Activated naive CD4-positive, alpha-beta T cell treated with anti-CD3 and anti-CD28 coated beads, Interleukin-2, amount 10 ng/mL, durations not matched to agents 7 days and 5 days (primary cell): ENCODE measurements at regions not wholly inside any gene's neighbourhood (a gene's known extent, or its start where the extent isn't known, plus 50 kb on each side); places are given as distances from the start of the nearest gene placed in this dataset.
"Not testable (repeated sequence)": the region's sequence is repeated elsewhere in the genome, so short reads cannot be mapped to it uniquely, and the experiment has no call there.

ENCODE experiments used
- CTCF ChIA-PET: fragments of 350-600 bp; sonication (Branson Sonifier 250); formaldehyde crosslinking; loops from one replicate; lab custom pipeline; 2021; ENCODE audit warnings: antibody characterized with exemption; lab: Charles Lee
- DNase-seq: peaks from one replicate; pipeline ENCODE4 v3.0.0-alpha.2; 2020
- H3K27ac Mint-ChIP-seq: one replicate; pipeline ENCODE4 v1.8.0; 2021; ENCODE audit warnings: mild to moderate bottlenecking, moderate library complexity, mixed read lengths
- H3K27me3 Mint-ChIP-seq: one replicate; pipeline ENCODE4 v1.8.0; 2021; ENCODE audit warnings: mild to moderate bottlenecking, mixed read lengths
- H3K36me3 Mint-ChIP-seq: one replicate; pipeline ENCODE4 v1.8.0; 2021; ENCODE audit warnings: mixed read lengths
- H3K4me1 Mint-ChIP-seq: one replicate; pipeline ENCODE4 v1.8.0; 2021; ENCODE audit warnings: mixed read lengths
- H3K4me3 Mint-ChIP-seq: one replicate; pipeline ENCODE4 v1.8.0; 2021; ENCODE audit warnings: mild to moderate bottlenecking, moderate library complexity, mixed read lengths
- H3K9me3 Mint-ChIP-seq: one replicate; pipeline ENCODE4 v1.8.0; 2021; ENCODE audit warnings: mixed read lengths

DNA sequence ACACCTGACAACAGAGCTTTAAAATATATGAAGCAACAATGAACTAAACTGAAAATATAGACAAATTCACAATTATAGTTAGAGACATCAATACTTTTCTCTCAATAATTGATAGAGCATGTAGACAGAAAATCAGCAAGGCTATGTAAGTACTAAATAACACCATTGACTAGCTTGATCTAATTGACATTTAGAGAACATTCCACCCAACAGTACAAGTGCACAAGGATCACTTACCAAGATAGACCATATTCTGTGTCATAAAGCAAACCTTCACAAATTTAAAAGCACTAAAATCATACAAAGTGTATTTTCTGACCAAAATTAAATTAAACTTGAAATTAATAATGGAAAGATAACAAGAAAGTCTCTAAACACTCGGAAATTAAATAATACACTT, 562.5 kb downstream of the INSC start:
- CTCF ChIA-PET, result no interaction called here

DNA sequence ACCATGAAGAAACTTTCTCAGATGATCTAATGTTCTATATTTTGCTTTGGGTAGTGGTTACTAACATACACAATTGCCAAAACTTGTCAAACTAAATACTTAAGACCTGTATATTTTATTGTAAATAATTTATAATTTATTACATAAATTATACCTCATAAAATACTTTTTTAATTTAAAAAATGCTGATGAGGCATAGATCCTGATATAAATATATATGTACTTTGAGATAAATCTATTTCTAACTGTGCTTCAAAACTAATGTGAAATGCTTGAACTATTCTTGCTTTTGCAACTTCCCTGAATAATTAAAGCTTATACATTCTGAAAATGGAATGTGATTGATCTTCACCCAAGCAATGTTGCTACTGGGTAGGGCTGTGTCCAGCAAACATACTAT, 568.8 kb downstream of the INSC start:
- no peaks in the 10 kb centered on the region for H3K9me3 Mint-ChIP-seq
- no peaks in the 10 kb centered on the region for H3K27me3 Mint-ChIP-seq
- no peak overlapping the region for H3K4me3 Mint-ChIP-seq
- DNase-seq, result no peak
- H3K4me1 Mint-ChIP-seq, result no peaks in the 10 kb centered on the region
- H3K36me3 Mint-ChIP-seq, result no peaks in the 10 kb centered on the region
- CTCF ChIA-PET, result no interaction called here
- no peak overlapping the region for H3K27ac Mint-ChIP-seq

More for the DNA sequence above, 562.5 kb downstream of the INSC start:
- Mint-ChIP-seq H3K36me3 (no peaks in the 10 kb centered on the region), H3K4me3 (no peak overlapping the region), H3K27me3 (no peaks in the 10 kb centered on the region), H3K9me3 (peaks cover 4% of the 10 kb centered on the region), H3K4me1 (no peaks in the 10 kb centered on the region), H3K27ac (no peak overlapping the region)
- DNase-seq, result no peak

DNA sequence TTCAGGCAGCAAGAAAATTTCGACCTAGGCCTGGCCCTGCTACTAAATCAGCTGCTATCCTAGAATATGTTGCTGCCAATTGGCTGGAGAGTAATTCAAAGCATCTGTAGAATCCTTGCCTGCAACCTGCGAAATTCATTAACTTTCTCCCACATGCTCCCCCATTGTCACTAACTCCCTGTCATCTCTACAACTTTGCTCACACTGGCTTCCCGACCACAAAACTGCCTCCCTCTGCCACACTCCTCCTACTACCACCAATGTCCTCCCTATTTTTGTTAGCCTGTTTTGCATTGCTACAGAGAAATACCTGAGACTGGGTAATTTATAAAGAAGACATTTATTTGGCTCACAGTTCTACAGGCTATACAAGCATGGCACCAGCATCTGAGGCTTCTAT, 570.6 kb downstream of the INSC start:
- Mint-ChIP-seq H3K27me3 (no peaks in the 10 kb centered on the region), H3K36me3 (no peaks in the 10 kb centered on the region), H3K9me3 (no peaks in the 10 kb centered on the region), H3K4me1 (no peaks in the 10 kb centered on the region), H3K4me3 (no peak overlapping the region), H3K27ac (no peak overlapping the region)
- no peak for DNase-seq
- CTCF ChIA-PET, result no interaction called here

DNA sequence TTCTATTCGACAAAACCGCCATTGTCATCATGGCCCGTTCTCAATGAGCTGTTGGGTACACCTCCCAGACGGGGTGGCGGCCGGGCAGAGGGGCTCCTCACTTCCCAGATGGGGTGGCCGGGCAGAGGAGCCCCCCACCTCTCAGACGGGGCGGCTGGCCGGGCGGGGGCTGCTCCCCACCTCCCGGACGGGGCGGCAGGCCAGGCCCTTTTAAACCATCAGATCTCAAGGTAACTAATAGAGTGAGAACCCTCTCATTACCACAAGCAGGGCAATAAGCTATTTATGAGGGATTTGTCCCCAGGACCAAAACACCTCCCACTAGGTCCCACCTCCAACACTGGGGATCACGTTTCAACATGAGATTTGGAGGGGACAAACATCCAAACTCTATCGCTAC, 571.5 kb downstream of the INSC start:
- CTCF ChIA-PET, H3K4me3 Mint-ChIP-seq, H3K9me3 Mint-ChIP-seq, DNase-seq, H3K27ac Mint-ChIP-seq, H3K4me1 Mint-ChIP-seq, H3K36me3 Mint-ChIP-seq, H3K27me3 Mint-ChIP-seq: not testable (repeated sequence)

DNA sequence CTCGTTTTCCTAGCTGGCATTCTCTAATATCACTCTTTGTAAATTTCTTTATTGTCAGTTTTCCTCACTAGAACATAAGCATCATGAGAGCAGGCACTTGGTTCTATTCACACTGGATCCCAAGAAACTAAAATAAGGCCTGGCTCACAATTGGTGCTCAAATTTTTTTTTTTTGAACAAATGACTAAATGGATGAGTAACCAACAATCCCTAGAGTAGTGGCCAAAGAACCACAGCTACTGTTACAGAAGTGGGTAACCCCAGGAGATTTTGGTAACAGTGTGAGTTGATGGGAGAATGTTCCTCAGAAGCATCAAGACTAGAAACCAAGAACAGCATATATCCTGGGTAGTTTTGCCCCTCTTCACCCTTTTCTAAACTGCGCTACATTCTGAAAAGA, 572.6 kb downstream of the INSC start:
- no peak for DNase-seq
- no peaks in the 10 kb centered on the region for H3K36me3 Mint-ChIP-seq
- no peak overlapping the region for H3K4me3 Mint-ChIP-seq
- CTCF ChIA-PET, result no interaction called here
- H3K27me3 Mint-ChIP-seq, result no peaks in the 10 kb centered on the region
- no peak overlapping the region for H3K27ac Mint-ChIP-seq
- H3K4me1 Mint-ChIP-seq, result no peaks in the 10 kb centered on the region
- H3K9me3 Mint-ChIP-seq, result no peaks in the 10 kb centered on the region

DNA sequence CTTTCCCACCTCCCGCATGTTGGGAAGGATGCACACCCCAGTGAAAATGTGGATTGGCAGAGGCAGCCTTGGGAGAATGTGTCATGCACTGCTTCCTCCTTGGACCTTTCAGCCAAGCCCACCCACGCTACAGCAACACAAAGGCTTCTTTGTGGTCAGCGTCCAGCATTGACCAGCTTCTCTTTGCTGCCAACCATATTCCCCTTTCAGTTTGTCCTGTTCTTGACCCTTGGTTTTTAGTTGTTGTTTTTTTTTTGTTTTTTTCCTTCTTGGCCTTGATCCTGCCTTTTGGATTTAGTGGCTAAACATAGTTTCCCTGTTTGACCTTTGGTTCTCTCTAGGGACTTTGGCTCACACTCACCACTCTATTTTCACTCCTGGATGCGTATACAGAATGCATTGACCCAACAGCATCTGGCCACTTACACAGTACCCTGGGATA, 573.6 kb downstream of the INSC start:
- CTCF ChIA-PET, result no interaction called here

DNA sequence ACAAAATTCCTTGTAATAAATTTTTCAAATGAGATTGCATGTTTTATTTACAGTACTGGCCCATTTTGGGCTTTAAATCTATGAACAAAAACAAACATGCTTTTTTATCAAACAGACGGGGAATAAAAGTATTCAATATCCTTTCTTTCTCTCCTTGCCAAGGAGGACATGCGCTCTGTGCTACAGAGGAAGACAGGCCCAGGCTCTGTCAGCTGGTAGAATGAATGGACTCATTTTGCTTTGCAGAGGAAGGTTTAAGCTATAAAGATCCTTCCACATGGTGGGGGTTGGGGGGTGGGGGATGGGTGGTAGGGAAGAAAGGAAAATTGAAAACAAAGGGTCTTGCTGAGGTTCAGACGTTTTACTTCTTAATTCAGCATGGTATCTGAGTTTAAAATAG, 575.6 kb downstream of the INSC start:
- Mint-ChIP-seq H3K36me3 (no peaks in the 10 kb centered on the region), H3K4me1 (no peaks in the 10 kb centered on the region), H3K9me3 (peaks cover under 1% of the 10 kb centered on the region), H3K27me3 (no peaks in the 10 kb centered on the region), H3K4me3 (no peak overlapping the region), H3K27ac (no peak overlapping the region)
- no peak for DNase-seq
- CTCF ChIA-PET, result no interaction called here

More for the DNA sequence above, 573.6 kb downstream of the INSC start:
- H3K27ac Mint-ChIP-seq, result no peak overlapping the region
- no peaks in the 10 kb centered on the region for H3K27me3 Mint-ChIP-seq
- no peaks in the 10 kb centered on the region for H3K4me1 Mint-ChIP-seq
- no peak for DNase-seq
- no peaks in the 10 kb centered on the region for H3K9me3 Mint-ChIP-seq
- no peak overlapping the region for H3K4me3 Mint-ChIP-seq
- no peaks in the 10 kb centered on the region for H3K36me3 Mint-ChIP-seq

DNA sequence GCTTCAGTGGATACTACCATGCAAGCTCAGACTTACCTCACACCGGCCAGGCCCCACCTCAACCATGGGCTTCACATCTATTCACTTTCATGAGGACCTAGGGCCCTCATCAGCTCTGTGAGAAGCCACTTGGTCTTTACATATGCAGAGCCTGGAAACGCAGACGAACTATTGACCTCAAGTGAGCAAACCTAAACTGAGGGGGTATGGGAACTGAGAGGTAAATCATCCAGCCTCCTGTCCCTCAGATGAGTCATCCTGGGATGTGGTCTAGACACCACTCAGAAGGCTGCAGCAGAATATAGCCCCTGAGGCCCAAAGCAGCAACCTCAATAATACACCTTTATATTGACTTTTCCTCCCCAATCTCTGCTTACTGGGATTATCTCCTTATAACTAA, 578.0 kb downstream of the INSC start:
- Mint-ChIP-seq H3K36me3 (no peaks in the 10 kb centered on the region), H3K4me1 (no peaks in the 10 kb centered on the region), H3K9me3 (peaks cover 3% of the 10 kb centered on the region), H3K27me3 (no peaks in the 10 kb centered on the region), H3K27ac (no peak overlapping the region), H3K4me3 (no peak overlapping the region)
- DNase-seq, result no peak
- CTCF ChIA-PET, result no interaction called here

DNA sequence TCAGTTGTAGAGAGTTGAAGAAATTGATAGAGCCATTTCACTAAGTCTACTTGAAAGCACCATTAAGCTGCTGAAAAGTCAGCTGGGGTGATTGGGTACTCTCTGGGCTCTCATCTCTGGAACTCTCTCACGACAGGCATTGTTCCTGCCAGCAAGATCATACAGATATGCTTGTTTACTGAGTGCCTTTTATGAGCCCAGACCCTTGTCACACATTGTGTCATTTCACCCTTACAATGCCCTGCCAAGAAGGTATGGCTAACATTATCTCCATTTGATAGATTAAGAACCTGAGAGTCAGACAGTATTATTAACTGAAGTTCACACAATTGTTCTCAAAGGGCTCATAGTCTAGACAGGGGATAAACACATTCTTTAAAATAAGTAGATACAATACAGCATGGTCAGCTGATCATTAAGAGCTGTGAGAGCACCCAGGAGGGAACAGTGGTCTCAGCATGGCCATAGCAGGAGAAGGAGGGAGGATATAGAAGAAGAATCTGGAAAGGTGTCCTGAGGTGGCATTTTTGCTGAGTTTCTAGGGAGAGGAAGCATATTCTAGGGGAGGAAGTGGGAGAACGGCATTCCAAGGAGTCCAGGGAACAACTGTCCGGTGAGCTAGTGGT, 580.5 kb downstream of the INSC start:
- Mint-ChIP-seq H3K27me3 (no peaks in the 10 kb centered on the region), H3K4me3 (no peak overlapping the region), H3K27ac (no peak overlapping the region), H3K4me1 (no peaks in the 10 kb centered on the region), H3K9me3 (peaks cover 3% of the 10 kb centered on the region), H3K36me3 (no peaks in the 10 kb centered on the region)
- CTCF ChIA-PET, result no interaction called here
- no peak for DNase-seq

DNA sequence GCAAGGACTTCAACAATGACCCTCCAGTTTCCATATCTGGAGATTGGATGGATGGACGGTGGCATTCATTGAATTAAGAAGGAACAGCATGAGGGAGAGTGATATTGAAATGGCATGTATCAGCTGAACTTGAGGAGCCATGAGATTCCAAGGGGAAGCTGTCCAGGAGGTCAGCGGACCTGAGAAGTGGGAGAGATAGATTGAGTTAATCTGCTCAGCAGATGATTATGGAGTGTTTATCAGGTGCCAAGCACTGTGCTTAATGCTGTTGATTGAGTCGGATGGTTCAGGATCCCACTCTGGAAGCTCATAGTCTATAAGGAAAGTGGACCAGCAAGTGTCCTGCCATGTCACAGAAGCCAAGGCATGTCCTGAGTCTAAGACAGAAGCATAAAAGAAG, 581.3 kb downstream of the INSC start:
- Mint-ChIP-seq H3K36me3 (no peaks in the 10 kb centered on the region), H3K4me1 (no peaks in the 10 kb centered on the region), H3K4me3 (no peak overlapping the region), H3K9me3 (peaks cover 3% of the 10 kb centered on the region), H3K27ac (no peak overlapping the region), H3K27me3 (no peaks in the 10 kb centered on the region)
- CTCF ChIA-PET, result no interaction called here
- no peak for DNase-seq

DNA sequence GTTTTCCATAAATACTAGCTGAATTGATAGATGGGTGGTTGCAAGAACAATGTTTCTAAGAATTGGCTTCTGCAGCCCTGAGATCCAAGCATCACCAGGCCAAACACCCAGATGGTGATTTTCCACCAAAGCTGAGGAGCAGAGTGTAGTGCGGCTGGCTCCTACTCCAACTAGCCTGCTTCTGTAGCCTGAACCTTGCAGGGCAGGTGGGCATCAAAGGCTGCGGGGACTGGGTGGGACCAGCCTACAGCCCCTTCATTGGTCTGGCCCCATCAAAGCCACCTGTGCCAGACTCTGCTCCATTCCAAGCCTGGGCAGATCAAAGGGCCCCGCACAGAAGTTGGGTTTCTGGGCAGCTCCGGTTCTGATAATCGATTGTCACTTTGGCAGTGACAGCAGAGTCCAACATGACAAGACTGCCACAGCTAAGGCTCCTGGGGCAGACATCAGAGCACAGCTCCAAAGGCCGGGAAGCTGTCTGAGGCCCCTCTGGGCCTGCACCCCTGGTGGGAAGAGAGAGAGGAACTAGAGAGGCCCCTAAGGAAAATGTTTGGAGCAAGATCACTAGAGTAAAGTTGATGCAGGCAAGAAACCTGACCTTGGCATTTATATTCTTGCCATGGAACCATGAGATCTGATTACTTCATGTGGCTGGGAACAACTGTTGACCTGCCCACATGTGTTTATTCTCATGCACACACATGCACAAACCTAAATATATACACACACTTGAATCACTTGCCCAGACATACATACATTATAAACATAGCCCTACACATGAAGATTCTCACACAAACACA, 582.9 kb downstream of the INSC start:
- Mint-ChIP-seq H3K4me1 (no peaks in the 10 kb centered on the region), H3K4me3 (no peak overlapping the region), H3K36me3 (no peaks in the 10 kb centered on the region), H3K9me3 (peaks cover 3% of the 10 kb centered on the region), H3K27me3 (no peaks in the 10 kb centered on the region), H3K27ac (no peak overlapping the region)
- DNase-seq, result no peak
- CTCF ChIA-PET, result no interaction called here

DNA sequence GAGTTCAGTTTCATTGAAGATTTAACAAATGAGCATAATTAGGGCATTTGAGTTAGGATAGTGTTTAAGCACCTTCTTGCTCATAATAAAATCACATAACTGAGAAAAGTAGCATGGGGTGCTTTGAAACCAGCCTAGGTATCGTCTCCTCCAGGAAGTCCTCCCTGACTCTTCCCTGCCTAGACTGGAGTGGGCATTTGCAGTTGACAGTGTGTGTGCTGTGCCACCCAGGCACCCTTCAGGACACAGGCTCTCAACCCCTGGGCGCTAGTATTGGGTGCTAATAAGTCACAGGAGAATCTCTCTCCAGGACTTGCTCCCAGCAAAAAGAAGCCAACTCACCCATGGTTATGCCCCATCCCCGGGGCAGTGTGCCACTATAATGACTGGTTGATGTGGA, 584.1 kb downstream of the INSC start:
- H3K27me3 Mint-ChIP-seq, result no peaks in the 10 kb centered on the region
- CTCF ChIA-PET, result no interaction called here
- peaks cover 3% of the 10 kb centered on the region for H3K9me3 Mint-ChIP-seq
- no peak overlapping the region for H3K27ac Mint-ChIP-seq
- no peak for DNase-seq
- H3K4me3 Mint-ChIP-seq, result no peak overlapping the region
- H3K36me3 Mint-ChIP-seq, result no peaks in the 10 kb centered on the region
- no peaks in the 10 kb centered on the region for H3K4me1 Mint-ChIP-seq

DNA sequence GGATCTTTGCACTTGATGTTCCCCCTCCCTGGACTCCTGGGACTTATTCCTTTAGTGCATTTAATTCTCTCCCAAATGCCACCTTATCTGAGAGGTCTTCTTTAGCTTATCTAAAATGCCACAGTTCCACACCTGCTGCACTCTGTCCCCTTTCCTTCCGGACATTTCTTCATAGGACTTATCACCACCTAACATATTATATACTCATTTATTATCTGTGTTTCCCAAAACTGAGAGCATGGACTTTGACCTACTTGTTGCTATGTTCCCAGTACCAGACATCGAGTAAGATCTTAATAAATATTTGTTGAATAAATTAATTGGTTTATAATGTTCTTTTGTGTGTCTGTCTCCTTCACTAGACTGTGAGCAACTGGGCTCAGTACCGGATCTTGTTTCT, 585.3 kb downstream of the INSC start:
- DNase-seq, result no peak
- H3K27ac Mint-ChIP-seq, result no peak overlapping the region
- H3K27me3 Mint-ChIP-seq, result no peaks in the 10 kb centered on the region
- no peaks in the 10 kb centered on the region for H3K4me1 Mint-ChIP-seq
- CTCF ChIA-PET, result no interaction called here
- H3K9me3 Mint-ChIP-seq, result peaks cover 3% of the 10 kb centered on the region
- no peaks in the 10 kb centered on the region for H3K36me3 Mint-ChIP-seq
- no peak overlapping the region for H3K4me3 Mint-ChIP-seq

DNA sequence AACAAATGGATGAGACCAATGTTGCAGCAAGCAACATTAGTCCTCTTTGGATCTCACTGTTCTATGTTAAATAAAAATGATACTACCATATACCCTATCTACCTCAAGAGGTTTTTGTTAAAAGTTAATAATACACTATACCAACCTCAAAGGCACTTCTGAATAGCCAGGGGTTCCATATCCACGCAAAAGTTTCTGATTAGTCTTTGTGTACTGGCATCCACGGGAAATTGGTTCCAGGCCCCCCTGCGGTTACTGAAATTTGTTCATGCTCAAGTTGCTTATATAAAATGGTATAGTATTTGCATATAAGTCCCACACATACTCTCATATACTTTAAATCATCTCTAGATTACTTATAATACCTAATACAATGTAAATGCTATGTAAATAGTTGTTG, 585.7 kb downstream of the INSC start:
- no peak overlapping the region for H3K4me3 Mint-ChIP-seq
- no peaks in the 10 kb centered on the region for H3K27me3 Mint-ChIP-seq
- H3K9me3 Mint-ChIP-seq, result peaks cover 2% of the 10 kb centered on the region
- no peak for DNase-seq
- H3K36me3 Mint-ChIP-seq, result no peaks in the 10 kb centered on the region
- H3K4me1 Mint-ChIP-seq, result no peaks in the 10 kb centered on the region
- CTCF ChIA-PET, result no interaction called here
- H3K27ac Mint-ChIP-seq, result no peak overlapping the region

DNA sequence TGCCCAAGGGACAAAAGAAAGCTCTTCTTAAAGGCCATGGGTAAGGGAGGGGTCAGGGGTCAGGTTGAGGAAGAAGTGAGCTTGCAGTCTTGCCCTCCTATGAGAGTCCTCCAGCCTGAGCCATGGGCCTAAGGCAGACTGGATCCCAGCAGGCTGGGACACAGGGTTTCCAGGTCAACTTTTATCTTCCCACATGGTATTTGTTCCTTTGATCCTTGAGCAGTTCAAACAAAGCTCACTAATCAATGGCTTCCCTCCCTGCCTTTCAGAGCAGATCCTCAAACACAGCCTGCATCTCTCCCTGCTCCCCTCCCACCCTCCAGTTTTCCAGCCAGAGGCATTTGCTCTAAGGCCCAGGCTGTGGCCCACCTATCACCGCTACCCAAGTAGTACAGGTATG, 589.3 kb downstream of the INSC start:
- Mint-ChIP-seq H3K27me3 (no peaks in the 10 kb centered on the region), H3K36me3 (no peaks in the 10 kb centered on the region), H3K27ac (no peak overlapping the region), H3K9me3 (no peaks in the 10 kb centered on the region), H3K4me3 (no peak overlapping the region), H3K4me1 (no peaks in the 10 kb centered on the region)
- DNase-seq, result no peak
- CTCF ChIA-PET, result no interaction called here
